ENCODE measurements at regions not wholly inside any gene's neighbourhood (a gene's known extent, or its start where the extent isn't known, plus 50 kb on each side); places are given as distances from the start of the nearest gene placed in this dataset.
"Not testable (repeated sequence)": the region's sequence is repeated elsewhere in the genome, so short reads cannot be mapped to it uniquely, and the experiment has no call there.

- no peak for DNase-seq
These were observed 189.9 kb downstream of the KTN1 start for GRCh38 chr14:55769877-55770276.

GRCh38 chr14:55771242-55771981 lies 191.4 kb downstream of the KTN1 start:
- no peak for DNase-seq

GRCh38 chr14:55772486-55772885 lies 192.5 kb downstream of the KTN1 start:
- no peak for DNase-seq

GRCh38 chr14:55773312-55773711 lies 193.3 kb downstream of the KTN1 start:
- DNase-seq = no peak

- DNase-seq = no peak
These were observed 194.1 kb downstream of the KTN1 start for GRCh38 chr14:55773984-55774545.

- no peak for DNase-seq
These were observed 197.9 kb downstream of the KTN1 start for GRCh38 chr14:55777877-55778276.

- DNase-seq = no peak
These were observed 200.3 kb downstream of the KTN1 start for GRCh38 chr14:55780156-55780946.

GRCh38 chr14:55781046-55781445 lies 201.0 kb downstream of the KTN1 start:
- no peak for DNase-seq

- no peak for DNase-seq
These were observed 202.2 kb downstream of the KTN1 start for GRCh38 chr14:55782166-55782565.

GRCh38 chr14:55789406-55789805 lies 209.4 kb downstream of the KTN1 start:
- no peak for DNase-seq

- no peak for DNase-seq
These were observed 214.9 kb downstream of the KTN1 start for GRCh38 chr14:55794655-55795595.

- not testable (repeated sequence) for DNase-seq
These were observed 216.5 kb downstream of the KTN1 start for GRCh38 chr14:55796513-55796912.

GRCh38 chr14:55798406-55798805 lies 218.4 kb downstream of the KTN1 start:
- DNase-seq = no peak

GRCh38 chr14:55799508-55800095 lies 219.6 kb downstream of the KTN1 start:
- DNase-seq = no peak

- DNase-seq = no peak
These were observed 220.3 kb downstream of the KTN1 start for GRCh38 chr14:55800156-55800785.

- no peak for DNase-seq
These were observed 221.1 kb downstream of the KTN1 start for GRCh38 chr14:55801121-55801520.

GRCh38 chr14:55802986-55803872 lies 223.2 kb downstream of the KTN1 start:
- no peak for DNase-seq

- DNase-seq = no peak
These were observed 224.0 kb downstream of the KTN1 start for GRCh38 chr14:55803873-55804553.

GRCh38 chr14:55805250-55805649 lies 225.2 kb downstream of the KTN1 start:
- no peak for DNase-seq
